Midbrain (tissue), 1 donor: ENCODE measurements at regions not wholly inside any gene's neighbourhood (a gene's known extent, or its start where the extent isn't known, plus 50 kb on each side); places are given as distances from the start of the nearest gene placed in this dataset.
"Not testable (repeated sequence)": the region's sequence is repeated elsewhere in the genome, so short reads cannot be mapped to it uniquely, and the experiment has no call there.

Source experiments
- DNase-seq: peaks from one replicate; lab custom pipeline; 2025; lab: John Stamatoyannopoulos, UW

DNA sequence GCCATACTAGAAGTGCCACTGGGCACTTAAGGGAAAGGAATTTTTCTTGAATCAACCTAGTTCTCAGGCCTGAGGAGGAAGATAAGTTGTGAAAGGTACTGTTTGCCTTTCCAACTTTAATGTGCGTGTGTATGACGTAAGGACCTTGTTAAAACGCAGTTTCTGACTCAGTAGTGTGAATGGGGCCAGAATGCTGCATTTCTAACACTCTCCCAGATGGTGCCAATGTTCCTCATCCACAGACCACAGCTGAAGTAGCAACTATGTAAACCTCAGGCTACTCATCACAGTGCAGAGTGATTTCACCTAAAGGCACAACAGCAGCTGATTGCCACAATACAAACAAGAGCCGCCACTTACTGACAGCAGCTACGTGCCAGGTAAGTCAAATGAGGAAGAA, 103.6 kb downstream of the OTOL1 start:
- DNase-seq = no peak

DNA sequence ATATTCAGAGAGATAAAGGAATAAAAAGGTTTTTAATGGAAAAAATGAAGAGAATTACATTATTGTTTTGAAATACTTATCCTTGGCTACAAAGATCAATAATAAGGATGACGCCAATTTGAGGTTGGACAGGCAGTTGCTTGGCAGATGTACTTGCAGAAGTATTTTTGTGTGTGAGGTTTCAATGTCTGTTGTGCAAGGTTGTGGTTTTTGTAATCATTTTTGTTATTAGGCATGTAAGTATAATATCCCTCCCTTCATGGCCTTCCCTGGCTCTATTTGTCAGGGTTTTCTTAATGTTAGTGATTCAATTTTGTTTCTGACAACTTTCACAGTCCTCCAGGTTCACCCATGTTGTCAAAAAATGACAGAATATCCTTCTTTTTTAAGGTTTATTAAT, 105.9 kb downstream of the OTOL1 start:
- DNase-seq = no peak

DNA sequence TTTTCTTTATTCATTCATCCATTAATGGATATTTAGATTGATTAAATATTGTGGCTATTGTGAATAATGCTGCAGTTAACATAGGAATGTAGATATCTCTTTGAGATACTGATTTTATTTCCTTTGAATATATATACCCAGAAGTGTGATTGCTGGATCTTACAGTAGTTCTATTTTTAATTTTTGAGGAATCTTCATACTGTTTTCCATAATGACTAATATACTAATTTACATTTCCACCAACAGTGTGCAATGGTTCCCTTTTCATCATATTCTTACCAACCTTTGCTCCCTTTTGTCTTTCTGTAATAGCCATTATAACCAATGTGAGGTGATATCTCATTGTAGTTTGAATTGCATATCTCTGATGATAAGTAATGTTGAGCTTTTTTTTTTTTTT, 106.3 kb downstream of the OTOL1 start:
- DNase-seq = no peak

DNA sequence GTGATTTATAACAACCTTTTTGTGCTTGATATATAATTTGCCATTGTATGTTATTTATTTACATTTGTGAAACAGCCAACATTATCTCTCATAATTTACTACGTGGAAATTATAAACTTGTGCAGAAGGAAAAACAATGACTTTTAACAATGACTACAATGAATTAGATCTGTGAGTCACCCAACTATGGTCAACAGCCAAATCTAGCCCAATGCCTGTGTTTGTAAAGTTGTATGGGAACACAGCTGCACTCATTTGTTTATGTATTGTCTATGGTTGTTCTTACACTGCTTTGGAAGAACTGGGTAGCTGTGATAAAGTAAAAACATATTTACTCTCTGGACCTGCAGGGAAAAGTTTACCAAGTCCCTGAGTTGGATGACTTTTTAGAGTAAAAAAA, 110.4 kb downstream of the OTOL1 start:
- no peak for DNase-seq

DNA sequence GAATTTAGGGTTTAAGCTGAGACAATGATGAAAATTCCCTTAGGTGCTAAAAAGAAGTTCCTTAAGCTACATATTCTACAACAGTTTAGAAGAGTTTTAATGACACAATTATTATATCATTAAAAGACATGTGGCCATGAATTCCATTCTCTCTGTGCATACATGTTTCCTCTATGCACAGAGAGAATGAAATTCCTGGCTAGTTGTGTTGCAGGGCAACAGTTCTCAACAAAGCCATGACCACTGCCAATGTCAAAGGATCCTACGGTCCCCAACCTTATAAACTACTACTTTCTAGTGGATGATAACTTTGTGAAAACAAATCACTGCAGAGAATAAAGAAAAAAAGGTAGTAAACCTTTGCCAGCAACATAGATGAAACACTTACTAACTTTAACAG, 122.7 kb downstream of the OTOL1 start:
- no peak for DNase-seq

DNA sequence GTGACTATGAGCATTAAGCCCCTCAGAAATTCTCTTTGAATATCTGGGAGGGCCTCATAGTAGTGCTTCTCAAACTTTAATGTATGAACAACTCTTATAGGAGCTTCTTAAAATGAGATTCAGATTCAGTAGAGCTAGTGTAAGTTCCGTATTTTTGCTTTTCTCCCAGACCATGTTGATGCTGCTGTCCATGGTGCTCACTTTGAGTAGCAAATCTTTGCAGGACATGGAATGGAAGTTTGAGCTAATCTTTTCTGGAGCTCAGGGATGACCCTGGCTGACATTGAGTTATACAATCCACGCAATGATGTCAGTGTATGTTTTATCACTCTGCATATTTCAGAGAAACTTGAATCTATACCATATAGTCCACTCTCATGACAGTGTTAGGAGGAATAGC, 134.2 kb downstream of the OTOL1 start:
- DNase-seq = no peak

DNA sequence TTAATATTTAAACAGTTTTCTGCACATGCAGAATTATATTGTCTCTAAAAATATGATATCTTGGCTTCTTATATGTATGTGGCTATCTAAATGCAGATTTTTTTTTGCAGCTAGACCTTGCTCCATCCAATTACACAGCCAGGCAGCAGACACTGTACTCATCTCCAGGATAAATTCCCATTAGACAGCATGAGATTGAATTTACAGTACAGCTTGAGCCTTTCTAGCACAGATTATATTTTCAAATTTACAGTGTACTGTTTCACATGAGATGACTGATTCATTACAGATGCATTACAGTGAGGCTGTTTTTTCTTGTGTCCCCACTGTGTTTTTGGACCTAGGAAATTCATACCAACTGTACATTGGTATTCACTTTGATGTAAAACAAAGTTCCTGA, 134.9 kb downstream of the OTOL1 start:
- no peak for DNase-seq

DNA sequence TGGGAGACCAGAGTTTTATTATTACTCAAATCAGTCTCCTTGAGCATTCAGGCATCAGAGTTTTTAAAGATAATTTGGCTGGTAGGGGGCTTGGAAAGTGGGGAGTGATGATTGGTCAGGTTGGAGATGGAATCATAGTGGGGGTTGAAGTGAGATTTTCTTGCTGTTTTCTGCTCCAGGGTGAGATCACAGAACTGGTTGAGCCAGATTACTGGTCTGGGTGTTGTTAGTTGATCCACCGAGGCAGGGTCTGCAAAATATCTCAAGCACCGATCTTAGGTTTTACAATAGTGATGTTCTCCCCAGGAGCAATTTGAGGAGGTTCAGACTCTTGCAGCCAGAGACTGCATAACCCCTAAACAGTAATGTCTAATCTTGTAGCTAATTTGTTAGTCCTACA, 141.0 kb downstream of the OTOL1 start:
- no peak for DNase-seq

DNA sequence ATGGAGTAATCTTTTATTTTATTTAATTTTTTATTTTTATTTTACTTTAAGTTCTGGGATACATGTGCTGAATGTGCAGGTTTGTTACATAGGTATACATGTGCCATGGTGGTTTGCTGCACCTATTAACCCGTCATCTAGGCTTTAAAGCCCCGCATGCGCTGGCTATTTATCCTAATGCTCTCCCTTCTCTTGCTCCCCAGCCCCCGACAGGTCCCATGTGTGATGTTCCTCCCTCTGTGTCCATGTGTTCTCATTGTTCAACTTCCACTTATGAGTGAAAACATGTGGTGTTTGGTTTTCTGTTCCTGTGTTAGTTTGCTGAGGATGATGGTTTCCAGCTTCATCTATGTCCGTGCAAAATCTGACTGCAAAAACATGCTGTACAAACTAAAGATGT, 142.5 kb downstream of the OTOL1 start:
- not testable (repeated sequence) for DNase-seq

DNA sequence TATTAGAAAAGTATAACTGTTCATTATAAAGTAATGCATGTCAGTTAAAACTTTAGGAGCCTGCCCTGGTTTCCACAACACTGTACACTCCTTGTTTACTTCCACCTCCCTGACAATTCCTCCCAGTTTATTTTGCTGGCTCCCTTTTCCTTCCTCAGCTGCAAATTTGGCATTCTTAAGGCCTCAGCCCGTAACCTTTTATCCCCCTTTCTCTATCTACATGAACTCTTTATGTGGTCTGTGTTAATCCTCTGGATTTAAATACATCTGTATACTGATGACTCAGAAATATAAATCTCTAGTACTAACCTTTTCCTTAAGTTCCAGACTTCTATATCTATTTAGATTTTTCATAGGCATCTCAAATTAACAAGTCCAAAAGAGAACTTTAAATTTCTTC, 143.6 kb downstream of the OTOL1 start:
- DNase-seq = no peak

DNA sequence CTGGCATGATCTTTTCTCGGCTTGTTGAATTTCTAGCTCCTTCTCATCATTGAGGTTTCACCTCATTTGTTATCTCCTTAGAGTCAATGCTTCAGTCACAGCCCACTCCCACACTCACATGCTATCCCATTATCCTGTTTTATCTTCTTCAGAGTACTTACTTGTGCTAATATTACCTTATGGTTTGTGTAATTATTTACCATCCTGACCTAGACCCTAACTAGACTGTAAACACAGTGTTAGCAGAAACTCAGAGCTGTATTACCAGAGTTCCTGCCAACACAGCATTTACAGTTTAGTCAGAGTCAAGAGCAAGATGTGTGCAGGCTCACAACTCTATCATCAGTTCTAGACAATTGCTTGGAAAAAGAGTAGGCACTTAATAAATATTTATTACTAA, 144.7 kb downstream of the OTOL1 start:
- DNase-seq = no peak

DNA sequence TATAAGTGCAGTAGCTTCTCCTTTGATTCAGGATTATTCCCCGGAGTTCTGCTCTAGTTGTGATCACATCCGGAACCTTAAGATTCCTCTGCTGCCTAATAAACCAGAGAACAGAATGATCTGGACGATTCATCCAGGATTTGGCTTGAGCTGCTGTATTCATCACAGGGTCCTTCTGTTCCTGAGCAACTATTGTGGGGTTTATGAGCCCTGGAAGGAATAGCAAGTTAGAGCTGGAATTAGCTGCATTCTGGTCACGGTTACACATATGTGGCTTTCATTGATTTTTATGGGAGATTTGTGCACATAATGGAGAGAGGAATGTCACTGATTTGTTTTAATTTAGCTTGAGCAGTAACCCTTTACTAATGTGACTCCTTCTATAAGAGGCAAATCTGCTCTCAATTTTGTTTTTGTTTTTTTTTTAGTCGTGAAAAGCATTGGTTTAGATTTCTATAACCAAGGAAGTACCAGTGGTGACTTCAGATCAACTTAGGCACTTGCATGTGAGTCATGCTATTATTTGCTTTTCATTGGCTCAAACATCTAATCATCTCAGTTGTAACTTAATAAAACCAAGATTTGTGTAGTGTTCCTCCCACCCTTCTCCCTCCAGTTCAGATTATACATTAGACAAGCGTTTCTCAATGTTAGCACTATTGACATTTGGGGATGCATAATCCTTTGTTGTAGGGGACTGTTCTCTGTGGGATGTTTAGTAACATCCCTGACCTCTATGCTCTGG, 148.5 kb downstream of the OTOL1 start:
- peak; percentile 62 for DNase-seq

DNA sequence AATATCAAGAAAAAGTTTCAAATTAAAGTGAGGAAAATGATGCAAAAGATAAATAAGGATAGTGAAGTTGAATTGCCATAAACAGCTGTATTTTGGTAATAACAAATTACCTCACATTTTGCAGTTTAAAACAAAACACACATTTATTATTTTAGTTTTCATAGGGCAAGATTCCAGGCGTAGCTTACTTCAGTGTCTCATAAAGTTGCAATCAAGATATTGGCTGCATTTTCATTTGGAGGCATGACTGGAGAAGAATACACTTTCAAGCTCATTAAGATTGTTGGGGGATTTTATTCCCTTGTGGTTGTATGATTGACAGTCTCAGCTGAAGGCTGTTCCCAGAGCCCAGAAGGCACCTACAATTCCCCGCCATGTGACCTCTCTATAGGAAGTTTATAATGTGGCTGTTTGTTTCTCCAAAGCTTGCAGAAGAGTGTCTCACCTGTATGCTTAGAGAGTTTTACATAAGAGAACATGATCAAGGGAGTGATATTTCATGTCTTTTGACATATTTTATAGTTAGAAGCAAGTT, 151.4 kb downstream of the OTOL1 start:
- no peak for DNase-seq

DNA sequence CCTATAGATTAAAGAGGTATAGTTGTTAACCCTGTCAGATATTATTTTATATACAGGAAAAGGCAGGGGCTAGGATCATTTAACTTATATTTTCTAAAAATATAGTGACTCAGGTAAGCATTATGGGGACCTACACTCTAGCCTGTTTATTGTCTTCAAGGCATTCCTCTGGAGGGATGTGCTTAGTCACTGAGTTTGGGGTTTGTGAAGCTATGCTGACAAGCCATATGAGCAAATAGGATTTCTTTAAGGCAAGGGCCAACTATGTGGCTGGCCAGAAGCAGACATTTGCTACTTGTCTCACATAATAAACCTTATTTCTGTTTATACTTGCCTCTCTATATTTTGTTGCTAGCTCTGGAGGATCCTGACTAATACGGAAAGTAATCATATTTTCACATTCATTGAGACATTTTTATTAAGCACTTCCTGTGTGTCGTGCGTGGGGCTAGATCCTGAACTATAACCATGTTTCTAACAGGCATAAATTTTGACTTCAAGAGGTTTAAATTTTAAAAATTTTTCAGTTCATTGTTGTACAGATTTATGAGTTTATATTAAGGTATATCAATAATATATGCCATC, 153.4 kb downstream of the OTOL1 start:
- no peak for DNase-seq

DNA sequence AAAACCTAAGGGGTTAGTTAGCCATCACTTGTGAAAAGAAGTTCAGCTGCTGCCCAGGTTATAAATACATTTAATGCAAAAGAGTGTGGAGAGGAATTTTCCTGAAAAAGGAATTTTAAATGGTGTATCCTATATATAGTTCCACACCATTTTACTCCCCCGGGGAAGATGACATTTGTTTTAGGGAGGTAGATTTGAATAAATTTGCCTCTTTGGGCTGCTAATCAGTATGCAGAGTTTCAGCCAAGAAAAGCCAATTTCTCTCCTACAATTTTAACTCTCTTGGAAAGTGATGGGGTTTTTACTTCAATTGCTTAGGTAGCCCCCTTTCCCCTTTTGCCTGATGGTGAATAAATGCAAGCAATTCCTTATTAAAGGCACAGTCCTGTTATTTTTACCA, 161.2 kb downstream of the OTOL1 start:
- DNase-seq = no peak

DNA sequence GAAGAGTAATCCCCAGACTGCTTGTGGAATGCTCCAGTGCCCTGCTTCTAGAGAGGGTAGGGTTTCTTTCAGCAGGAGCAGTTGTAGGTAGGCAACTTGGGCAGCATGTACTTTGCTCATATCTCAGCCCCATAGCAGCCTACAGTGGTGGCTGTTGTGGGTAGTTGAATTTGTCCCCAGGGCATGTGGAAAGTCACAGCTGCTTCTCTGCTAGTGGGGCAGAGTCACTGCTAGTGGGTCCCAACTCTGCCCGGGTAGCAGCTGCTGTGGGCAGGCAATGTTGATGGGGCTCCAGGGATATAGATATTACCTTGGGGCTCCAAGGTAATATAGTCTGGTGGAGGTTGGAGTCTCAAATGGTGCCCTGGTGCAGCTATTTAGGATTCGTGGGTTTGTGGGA, 174.5 kb downstream of the OTOL1 start:
- no peak for DNase-seq

DNA sequence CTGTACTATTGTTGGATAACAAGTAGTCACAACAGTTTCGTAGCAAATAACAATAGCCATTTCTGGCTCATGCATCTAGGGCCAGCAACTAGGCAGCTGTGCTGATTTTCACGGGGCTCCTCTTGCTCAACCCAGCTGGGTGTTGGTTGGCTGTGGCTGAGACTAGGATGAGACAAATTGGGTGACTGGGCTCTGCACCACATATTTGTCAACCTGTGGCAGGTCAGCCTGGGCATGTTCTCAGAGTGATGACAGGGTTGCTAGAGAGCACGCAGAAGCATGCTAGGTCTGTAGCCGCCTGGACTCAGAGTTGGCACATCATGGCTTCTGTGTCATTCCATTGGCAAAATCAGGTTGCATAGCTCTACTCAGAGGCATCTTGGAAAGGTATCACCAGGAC, 175.9 kb downstream of the OTOL1 start:
- no peak for DNase-seq

DNA sequence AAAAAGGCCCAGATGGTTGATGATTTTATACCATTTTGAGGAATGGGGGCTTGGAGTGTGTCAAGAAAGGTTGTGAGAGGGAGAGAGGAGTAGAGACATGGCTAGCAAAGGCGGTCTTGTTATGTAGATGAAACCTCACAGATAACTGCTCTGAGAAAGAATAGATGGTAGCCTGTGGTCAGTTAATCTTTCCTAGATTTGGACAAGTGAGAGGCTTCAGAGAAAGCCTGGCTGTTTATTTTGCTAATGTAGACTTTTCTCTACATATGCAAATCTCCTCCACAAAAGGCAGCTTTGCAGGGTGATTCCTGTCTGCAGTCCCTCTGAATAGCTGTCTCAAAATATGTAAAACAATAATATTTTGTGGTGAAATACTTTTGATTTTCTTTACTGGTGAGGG, 177.3 kb downstream of the OTOL1 start:
- no peak for DNase-seq

DNA sequence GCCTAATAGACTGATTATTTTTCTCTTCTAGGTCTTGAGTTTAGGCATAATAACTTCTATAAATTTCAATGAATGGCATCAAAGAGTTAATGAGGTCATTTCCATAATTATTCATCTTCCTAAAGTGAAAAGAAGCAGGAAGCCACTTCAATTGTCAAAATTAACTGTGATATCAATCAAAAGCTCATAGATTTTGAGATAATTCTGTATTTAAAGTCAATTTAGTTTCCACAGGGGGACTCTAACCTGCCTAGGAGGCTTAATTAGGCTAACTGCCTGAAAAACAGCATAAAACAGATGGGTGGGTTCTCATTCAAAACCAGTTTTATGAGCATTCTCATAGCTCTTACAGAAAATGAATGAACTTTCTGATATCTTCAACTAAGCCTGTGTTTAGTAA, 177.8 kb downstream of the OTOL1 start:
- DNase-seq = no peak

DNA sequence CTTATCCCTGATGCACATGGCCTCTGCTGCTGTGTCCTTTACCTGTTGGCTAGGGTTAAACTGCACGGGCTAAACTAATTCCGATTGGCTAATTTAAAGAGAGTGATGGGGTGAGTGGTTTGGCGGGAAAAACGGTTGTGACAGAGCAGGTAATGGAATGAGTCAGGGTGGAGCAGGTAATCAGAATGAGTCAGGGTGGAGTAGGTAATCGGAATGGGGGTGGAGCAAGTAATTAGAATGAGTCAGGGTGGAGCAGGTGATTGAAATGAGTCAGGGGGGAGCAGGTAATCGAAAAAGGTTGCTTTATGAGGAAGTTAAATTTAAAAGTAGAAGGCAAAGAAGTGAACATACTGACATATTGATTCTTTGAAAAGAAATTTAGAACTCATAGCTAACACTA, 185.2 kb downstream of the OTOL1 start:
- not testable (repeated sequence) for DNase-seq

DNA sequence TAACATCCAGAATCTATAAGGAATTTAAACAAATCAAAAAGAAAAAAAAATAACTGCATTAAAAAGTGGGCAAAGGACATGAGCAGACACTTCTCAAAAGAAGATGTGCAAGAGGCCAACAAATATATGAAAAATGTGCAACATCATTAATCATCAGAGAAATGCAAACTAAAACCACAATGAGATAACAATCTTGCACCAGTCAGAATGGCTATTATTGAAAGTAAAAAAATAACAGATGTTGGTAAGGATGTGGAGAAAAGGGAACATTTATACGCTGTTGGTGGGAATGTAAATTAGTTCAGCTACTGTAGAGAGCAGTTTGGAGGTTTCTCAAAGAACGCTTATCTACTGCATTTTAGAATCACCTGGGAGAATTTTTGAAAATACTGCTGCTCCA, 186.1 kb downstream of the OTOL1 start:
- no peak for DNase-seq

DNA sequence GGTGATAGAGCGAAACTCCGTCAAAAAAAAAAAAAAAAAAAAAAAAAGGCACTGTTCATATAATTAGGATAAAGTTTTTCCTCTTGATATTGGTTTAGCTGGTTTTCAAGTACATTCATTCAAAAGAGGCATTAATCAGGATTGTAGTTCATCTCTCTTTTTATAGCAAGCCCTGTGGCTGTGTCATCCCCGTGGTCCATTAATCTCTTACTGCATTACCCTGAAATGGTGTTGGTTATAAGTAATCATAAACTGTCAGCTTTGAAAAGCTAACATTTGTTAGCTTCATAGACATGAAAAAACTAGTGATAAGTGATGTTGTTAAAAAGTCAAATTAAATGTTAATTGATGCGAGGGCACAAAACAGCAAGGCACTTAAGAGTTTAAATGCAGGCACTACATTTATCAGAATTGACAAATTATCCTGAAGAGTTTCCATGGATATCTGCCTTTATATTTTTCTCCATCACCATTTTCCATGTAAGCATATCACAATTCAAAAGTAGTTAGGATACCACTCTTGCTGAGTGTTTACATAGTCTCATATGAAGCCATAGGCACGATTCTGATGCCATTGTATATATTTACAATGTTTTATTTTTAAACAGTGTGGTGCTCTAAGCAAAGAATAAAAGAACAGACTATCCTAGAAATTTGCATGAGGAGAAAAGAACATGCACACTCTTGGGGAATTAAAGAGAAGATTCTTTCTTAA, 193.1 kb downstream of the OTOL1 start:
- no peak for DNase-seq

DNA sequence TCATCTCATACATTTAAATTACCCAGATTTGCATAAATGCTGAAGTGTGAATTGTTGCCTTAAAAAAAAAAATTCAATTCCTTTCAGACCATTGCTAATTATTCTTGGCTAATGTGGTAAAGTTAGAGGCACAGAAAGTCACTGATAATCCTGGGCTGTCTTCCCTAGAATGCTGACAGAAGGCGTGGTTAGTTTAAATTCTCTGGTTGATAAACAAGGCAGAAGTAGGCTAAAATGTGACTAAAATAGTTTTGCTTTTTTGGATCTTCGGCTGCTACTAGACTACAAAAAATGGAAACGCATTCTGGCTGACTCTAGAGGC, 193.7 kb downstream of the OTOL1 start:
- no peak for DNase-seq
